ENCODE measurements at regions not wholly inside any gene's neighbourhood (a gene's known extent, or its start where the extent isn't known, plus 50 kb on each side); places are given as distances from the start of the nearest gene placed in this dataset.
"Not testable (repeated sequence)": the region's sequence is repeated elsewhere in the genome, so short reads cannot be mapped to it uniquely, and the experiment has no call there.

GRCh38 chr5:161042862-161043261 lies 190.9 kb upstream of the ATP10B start:
- Mint-ChIP-seq H3K27ac (no peak overlapping the region), H3K9me3 (peaks cover 13% of the 10 kb centered on the region), H3K36me3 (no peaks in the 10 kb centered on the region), H3K27me3 (no peaks in the 10 kb centered on the region), H3K4me1 (ENCODE audit: low read depth in 2 of 2) (no peaks in the 10 kb centered on the region), H3K4me3 (no peak overlapping the region)
- ATAC-seq (no peak), DNase-seq (ENCODE audit: low spot score) (no peak)

GRCh38 chr5:161042443-161042842 lies 190.4 kb upstream of the ATP10B start:
- H3K36me3 Mint-ChIP-seq = no peaks in the 10 kb centered on the region
- H3K27ac Mint-ChIP-seq = no peak overlapping the region
- H3K9me3 Mint-ChIP-seq = peaks cover 17% of the 10 kb centered on the region
- DNase-seq (ENCODE audit: low spot score) (no peak), ATAC-seq (no peak)
- no peaks in the 10 kb centered on the region for H3K4me1 Mint-ChIP-seq (ENCODE audit: low read depth in 2 of 2)
- no peaks in the 10 kb centered on the region for H3K27me3 Mint-ChIP-seq
- no peak overlapping the region for H3K4me3 Mint-ChIP-seq

- ATAC-seq (no peak), DNase-seq (ENCODE audit: low spot score) (no peak)
- H3K9me3 Mint-ChIP-seq = peaks cover 18% of the 10 kb centered on the region
- H3K4me1 Mint-ChIP-seq (ENCODE audit: low read depth in 2 of 2) = no peaks in the 10 kb centered on the region
- no peak overlapping the region for H3K4me3 Mint-ChIP-seq
- H3K27me3 Mint-ChIP-seq = no peaks in the 10 kb centered on the region
- no peak overlapping the region for H3K27ac Mint-ChIP-seq
- H3K36me3 Mint-ChIP-seq = no peaks in the 10 kb centered on the region
Observed at GRCh38 chr5:161040818-161041217, 188.8 kb upstream of the ATP10B start.

GRCh38 chr5:161036296-161036695 lies 184.3 kb upstream of the ATP10B start:
- no peaks in the 10 kb centered on the region for H3K27me3 Mint-ChIP-seq
- no peaks in the 10 kb centered on the region for H3K36me3 Mint-ChIP-seq
- H3K9me3 Mint-ChIP-seq = peaks cover 21% of the 10 kb centered on the region
- ATAC-seq (no peak), DNase-seq (ENCODE audit: low spot score) (no peak)
- no peak overlapping the region for H3K27ac Mint-ChIP-seq
- no peak overlapping the region for H3K4me3 Mint-ChIP-seq
- H3K4me1 Mint-ChIP-seq (ENCODE audit: low read depth in 2 of 2) = no peaks in the 10 kb centered on the region

- Mint-ChIP-seq H3K4me1 (ENCODE audit: low read depth in 2 of 2) (no peaks in the 10 kb centered on the region), H3K9me3 (peaks cover 14% of the 10 kb centered on the region), H3K27me3 (no peaks in the 10 kb centered on the region), H3K27ac (no peak overlapping the region), H3K36me3 (no peaks in the 10 kb centered on the region), H3K4me3 (no peak overlapping the region)
- no peak for DNase-seq (ENCODE audit: low spot score)
- ATAC-seq = no peak
Observed at GRCh38 chr5:161034451-161034850, 182.4 kb upstream of the ATP10B start.

- no peak overlapping the region for H3K27ac Mint-ChIP-seq
- no peak for DNase-seq (ENCODE audit: low spot score)
- H3K4me1 Mint-ChIP-seq (ENCODE audit: low read depth in 2 of 2) = no peaks in the 10 kb centered on the region
- peaks cover 5% of the 10 kb centered on the region for H3K9me3 Mint-ChIP-seq
- ATAC-seq = no peak
- H3K36me3 Mint-ChIP-seq = no peaks in the 10 kb centered on the region
- no peaks in the 10 kb centered on the region for H3K27me3 Mint-ChIP-seq
- no peak overlapping the region for H3K4me3 Mint-ChIP-seq
Observed at GRCh38 chr5:161030229-161030628, 178.2 kb upstream of the ATP10B start.

GRCh38 chr5:161027763-161028162 lies 175.8 kb upstream of the ATP10B start:
- no peak overlapping the region for H3K4me3 Mint-ChIP-seq
- no peaks in the 10 kb centered on the region for H3K27me3 Mint-ChIP-seq
- H3K36me3 Mint-ChIP-seq = no peaks in the 10 kb centered on the region
- H3K9me3 Mint-ChIP-seq = peaks cover 4% of the 10 kb centered on the region
- H3K27ac Mint-ChIP-seq = no peak overlapping the region
- H3K4me1 Mint-ChIP-seq (ENCODE audit: low read depth in 2 of 2) = no peaks in the 10 kb centered on the region
- DNase-seq (ENCODE audit: low spot score) = no peak
- ATAC-seq = peak in 1 of 2 donors; percentile 43

- peaks cover 3% of the 10 kb centered on the region for H3K9me3 Mint-ChIP-seq
- H3K4me1 Mint-ChIP-seq (ENCODE audit: low read depth in 2 of 2) = no peaks in the 10 kb centered on the region
- DNase-seq (ENCODE audit: low spot score) = no peak
- no peaks in the 10 kb centered on the region for H3K27me3 Mint-ChIP-seq
- H3K4me3 Mint-ChIP-seq = no peak overlapping the region
- no peak overlapping the region for H3K27ac Mint-ChIP-seq
- ATAC-seq = no peak
- no peaks in the 10 kb centered on the region for H3K36me3 Mint-ChIP-seq
Observed at GRCh38 chr5:161023551-161023950, 171.5 kb upstream of the ATP10B start.

GRCh38 chr5:161022151-161022550 lies 170.1 kb upstream of the ATP10B start:
- Mint-ChIP-seq H3K4me3 (no peak overlapping the region), H3K27me3 (no peaks in the 10 kb centered on the region), H3K36me3 (no peaks in the 10 kb centered on the region), H3K9me3 (peaks cover 7% of the 10 kb centered on the region), H3K4me1 (ENCODE audit: low read depth in 2 of 2) (no peaks in the 10 kb centered on the region), H3K27ac (no peak overlapping the region)
- no peak for DNase-seq (ENCODE audit: low spot score)
- no peak for ATAC-seq

GRCh38 chr5:161009817-161010216 lies 157.8 kb upstream of the ATP10B start:
- Mint-ChIP-seq H3K4me1 (ENCODE audit: low read depth in 2 of 2) (no peaks in the 10 kb centered on the region), H3K4me3 (no peak overlapping the region), H3K27ac (no peak overlapping the region), H3K9me3 (peaks cover 9% of the 10 kb centered on the region), H3K36me3 (no peaks in the 10 kb centered on the region), H3K27me3 (peaks cover 0 to 6% of the 10 kb centered on the region in 2 donors)
- ATAC-seq (no peak), DNase-seq (ENCODE audit: low spot score) (no peak)

GRCh38 chr5:161009194-161009593 lies 157.2 kb upstream of the ATP10B start:
- Mint-ChIP-seq H3K27ac (no peak overlapping the region), H3K4me1 (ENCODE audit: low read depth in 2 of 2) (no peaks in the 10 kb centered on the region), H3K27me3 (peaks cover 0 to 6% of the 10 kb centered on the region in 2 donors), H3K36me3 (no peaks in the 10 kb centered on the region), H3K9me3 (peaks cover 9% of the 10 kb centered on the region), H3K4me3 (no peak overlapping the region)
- no peak for ATAC-seq
- no peak for DNase-seq (ENCODE audit: low spot score)

GRCh38 chr5:161007879-161008278 lies 155.9 kb upstream of the ATP10B start:
- H3K27ac Mint-ChIP-seq = no peak overlapping the region
- ATAC-seq = no peak
- peaks cover 13% of the 10 kb centered on the region for H3K9me3 Mint-ChIP-seq
- peaks cover 0 to 2% of the 10 kb centered on the region in 2 donors for H3K27me3 Mint-ChIP-seq
- no peaks in the 10 kb centered on the region for H3K4me1 Mint-ChIP-seq (ENCODE audit: low read depth in 2 of 2)
- no peaks in the 10 kb centered on the region for H3K36me3 Mint-ChIP-seq
- no peak for DNase-seq (ENCODE audit: low spot score)
- H3K4me3 Mint-ChIP-seq = no peak overlapping the region

GRCh38 chr5:161002571-161003074 lies 150.6 kb upstream of the ATP10B start:
- Mint-ChIP-seq H3K4me1 (ENCODE audit: low read depth in 2 of 2) (no peaks in the 10 kb centered on the region), H3K27me3 (no peaks in the 10 kb centered on the region), H3K4me3 (no peak overlapping the region), H3K36me3 (no peaks in the 10 kb centered on the region), H3K27ac (no peak overlapping the region), H3K9me3 (peaks cover 5% of the 10 kb centered on the region)
- ATAC-seq (no peak), DNase-seq (ENCODE audit: low spot score) (no peak)

GRCh38 chr5:161001604-161002003 lies 149.6 kb upstream of the ATP10B start:
- Mint-ChIP-seq H3K4me3 (no peak overlapping the region), H3K36me3 (no peaks in the 10 kb centered on the region), H3K27ac (no peak overlapping the region), H3K9me3 (peaks cover 11% of the 10 kb centered on the region), H3K4me1 (ENCODE audit: low read depth in 2 of 2) (no peaks in the 10 kb centered on the region), H3K27me3 (no peaks in the 10 kb centered on the region)
- ATAC-seq (no peak), DNase-seq (ENCODE audit: low spot score) (no peak)

- H3K27me3 Mint-ChIP-seq; DNase-seq (ENCODE audit: low spot score); H3K27ac Mint-ChIP-seq; H3K36me3 Mint-ChIP-seq; ATAC-seq; H3K4me3 Mint-ChIP-seq; H3K4me1 Mint-ChIP-seq (ENCODE audit: low read depth in 2 of 2): not testable (repeated sequence)
- peaks cover 11% of the 10 kb centered on the region for H3K9me3 Mint-ChIP-seq
Observed at GRCh38 chr5:161001142-161001541, 149.1 kb upstream of the ATP10B start.

Measured in natural killer cell treated with Interleukin-12 subunit alpha and Interleukin-12 subunit beta and Interleukin-15 and Interleukin-18, amount 100 ng/mL, for 72 hours (primary cell).